Right renal cortex interstitium (tissue), 3 donors: ENCODE measurements at regions not wholly inside any gene's neighbourhood (a gene's known extent, or its start where the extent isn't known, plus 50 kb on each side); places are given as distances from the start of the nearest gene placed in this dataset.
"Not testable (repeated sequence)": the region's sequence is repeated elsewhere in the genome, so short reads cannot be mapped to it uniquely, and the experiment has no call there.

Source experiments
- DNase-seq, 3 donors: peaks; one replicate each; pipeline ENCODE4 v3.0.0-alpha.2; 2013; ENCODE audit warnings: low read depth in 3 of 3, low spot score in 2 of 3

DNA sequence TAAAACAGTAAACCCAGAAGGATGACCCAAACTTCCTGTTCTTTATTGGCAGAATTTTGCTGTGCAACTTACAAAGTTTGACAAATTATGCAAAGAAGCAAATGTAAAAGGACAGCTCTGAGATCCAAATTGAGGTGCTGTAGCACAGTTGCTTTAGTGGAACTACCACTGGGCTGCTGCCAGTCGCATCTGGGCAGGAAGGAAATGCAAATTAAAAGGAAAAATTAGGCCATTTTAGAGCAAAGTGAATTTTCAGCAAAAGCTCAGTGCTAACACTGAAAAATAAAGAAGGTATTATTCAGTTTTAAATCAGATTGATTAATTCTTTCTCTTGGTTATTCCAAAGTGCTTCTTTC lies 104.5 kb downstream of the ZMAT3 start:
- DNase-seq = no peak

DNA sequence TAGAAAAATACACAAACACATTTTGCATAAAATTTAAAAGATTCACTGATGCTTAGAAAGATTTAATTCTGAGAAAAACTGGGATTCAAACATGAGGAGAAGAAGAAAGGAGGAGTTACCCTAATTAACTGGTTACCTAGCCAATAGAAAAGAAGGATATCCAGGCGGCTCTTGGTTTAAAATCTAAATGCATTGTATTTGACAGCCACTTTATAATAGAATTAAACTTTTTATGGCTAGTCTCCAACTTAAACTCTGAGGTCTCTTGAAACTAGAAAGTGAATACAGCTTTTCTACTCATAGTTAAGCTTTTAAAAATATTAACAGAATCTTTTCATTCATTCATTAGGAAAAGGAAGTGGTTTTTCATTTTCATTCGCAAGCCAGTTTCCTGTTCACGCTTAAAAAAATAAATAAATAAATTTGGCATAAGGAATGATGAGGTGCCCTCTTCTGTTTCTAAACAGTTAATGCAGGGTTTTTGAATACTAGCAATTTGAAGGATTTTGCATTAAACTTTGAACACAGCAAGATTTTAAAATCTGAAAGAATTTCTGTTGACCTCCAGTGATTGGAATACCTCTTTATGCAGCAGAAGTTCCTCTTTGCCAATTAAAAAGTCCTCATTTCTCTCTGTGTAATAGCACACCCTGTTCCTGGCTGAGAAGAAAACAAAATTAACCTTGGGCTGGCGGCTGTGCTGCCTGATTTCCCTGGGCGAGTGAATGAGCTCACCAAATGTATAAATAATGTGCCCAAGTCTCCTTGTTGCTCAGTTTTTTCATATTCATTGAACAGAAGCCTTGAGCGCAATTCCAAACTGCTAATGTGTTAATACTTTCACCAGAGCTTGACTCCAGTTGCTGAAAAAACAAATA lies 105.1 kb downstream of the ZMAT3 start:
- DNase-seq = peak; percentile 8 to 23 (median 23)

DNA sequence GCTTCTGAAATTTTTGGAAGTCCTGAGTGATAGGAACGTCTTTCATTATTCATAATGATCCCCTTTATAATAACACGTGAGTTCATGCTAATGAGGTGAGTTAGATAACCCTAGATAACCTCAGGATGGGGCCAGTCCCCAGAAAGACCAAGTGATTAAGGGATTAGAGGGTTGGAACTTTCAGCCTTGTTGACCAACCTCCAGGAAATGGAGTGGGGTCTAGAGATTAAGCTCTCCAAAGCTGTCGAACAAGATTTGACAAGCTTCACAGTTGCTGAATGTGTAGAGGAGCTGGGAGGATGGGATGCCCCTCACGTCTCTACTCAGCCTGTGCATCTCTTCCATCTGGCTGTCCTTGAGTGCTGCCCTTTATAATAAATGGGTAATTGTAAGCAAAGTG lies 107.1 kb downstream of the ZMAT3 start:
- DNase-seq = no peak

- DNase-seq = no peak
These were observed 110.7 kb downstream of the ZMAT3 start for GRCh38 chr3:178960918-178961317.

DNA sequence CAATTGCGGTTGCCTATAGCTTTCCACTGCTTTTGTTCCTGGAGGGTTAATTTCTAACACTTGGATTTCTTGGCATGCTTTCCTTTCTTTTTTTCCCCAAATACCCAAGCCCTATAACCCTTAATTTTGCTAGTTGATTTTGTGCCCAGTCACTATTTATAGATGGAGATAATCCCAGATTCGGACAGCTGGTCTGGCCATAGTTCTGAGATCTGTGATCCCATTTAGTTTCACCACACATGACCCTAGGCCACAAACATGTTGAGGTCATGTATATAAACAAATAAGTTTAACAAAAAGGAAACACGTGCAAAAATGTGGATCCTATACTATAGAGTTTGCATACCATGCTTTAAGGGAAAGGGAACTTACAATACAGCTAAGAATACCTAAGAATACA lies 111.4 kb downstream of the ZMAT3 start:
- no peak for DNase-seq

GRCh38 chr3:178950676-178951075 lies 120.9 kb downstream of the ZMAT3 start:
- DNase-seq = no peak

DNA sequence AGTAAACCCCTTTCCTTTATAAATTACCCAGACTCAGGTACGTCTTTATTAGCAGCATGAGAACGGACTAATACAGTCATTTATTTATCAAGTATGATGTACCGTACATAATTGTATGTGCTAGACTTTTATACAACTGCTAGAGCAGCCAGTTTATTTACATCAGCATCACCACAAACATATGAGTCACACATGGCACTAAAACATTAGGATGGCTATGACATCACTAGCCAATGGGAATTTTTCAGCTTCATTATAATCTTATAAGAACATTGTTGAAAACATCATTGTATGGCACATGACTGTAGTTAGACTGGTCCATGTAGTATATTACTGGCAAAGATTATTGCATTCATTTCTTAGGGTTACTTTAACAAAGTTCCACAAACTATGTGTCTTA lies 121.7 kb downstream of the ZMAT3 start:
- DNase-seq = no peak

GRCh38 chr3:178948546-178948945 lies 123.1 kb downstream of the ZMAT3 start:
- no peak for DNase-seq

DNA sequence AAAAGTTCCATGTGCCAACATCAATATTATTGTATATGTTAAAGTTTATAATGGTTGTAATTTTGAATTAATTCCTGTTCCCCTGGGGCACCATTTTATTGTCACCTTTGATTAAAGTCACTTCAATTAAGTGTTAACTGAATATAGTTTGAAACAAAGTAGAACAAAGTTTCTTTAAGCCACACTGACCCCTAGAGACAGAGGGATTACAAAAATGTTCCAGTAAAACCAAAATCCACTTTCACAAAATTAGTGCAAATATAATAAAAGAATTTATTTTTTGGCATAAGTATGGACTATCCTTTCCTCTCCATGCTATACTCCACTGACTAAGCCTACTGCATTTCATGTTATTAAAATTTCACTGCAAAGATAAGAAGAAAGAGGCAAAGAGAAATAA lies 123.9 kb downstream of the ZMAT3 start:
- no peak for DNase-seq

DNA sequence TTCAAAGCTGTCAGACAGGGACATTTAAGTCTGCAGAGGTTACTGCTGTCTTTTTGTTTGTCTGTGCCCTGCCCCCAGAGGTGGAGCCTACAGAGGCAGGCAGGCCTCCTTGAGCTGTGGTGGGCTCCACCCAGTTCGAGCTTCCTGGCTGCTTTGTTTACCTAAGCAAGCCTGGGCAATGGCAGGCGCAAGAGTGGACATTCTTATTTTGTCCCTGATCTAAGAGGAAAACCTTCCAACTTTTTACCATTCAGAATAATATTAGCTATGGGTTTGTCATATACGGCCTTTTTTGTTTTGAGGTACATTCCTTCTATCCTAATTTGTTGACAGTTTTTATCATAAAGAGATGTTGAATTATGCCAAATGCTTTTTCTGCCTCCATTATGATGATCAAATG lies 129.3 kb downstream of the ZMAT3 start:
- DNase-seq = not testable (repeated sequence)

GRCh38 chr3:178930116-178930515 lies 141.5 kb downstream of the ZMAT3 start:
- DNase-seq = no peak

DNA sequence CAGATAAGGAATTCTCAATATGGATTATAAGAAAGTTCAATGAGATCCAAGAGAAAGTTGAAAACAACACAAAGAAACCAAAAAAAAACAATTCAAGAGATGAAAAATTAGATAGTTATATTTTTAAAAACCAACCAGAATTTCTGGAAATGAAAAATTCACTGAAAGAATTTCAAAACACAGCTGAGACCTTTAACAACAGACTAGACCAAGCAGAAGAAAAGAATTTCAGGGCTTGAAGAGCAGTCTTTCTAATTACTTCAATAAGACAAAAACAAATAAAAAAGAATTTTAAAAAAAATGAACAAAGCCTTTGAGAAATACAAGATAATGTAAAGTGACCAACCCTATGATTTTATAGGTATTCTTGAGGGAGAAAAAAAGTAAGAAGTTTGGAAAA lies 155.4 kb downstream of the ZMAT3 start:
- DNase-seq = no peak

- DNase-seq = no peak
These were observed 156.2 kb downstream of the ZMAT3 start for GRCh38 chr3:178915365-178915764.

DNA sequence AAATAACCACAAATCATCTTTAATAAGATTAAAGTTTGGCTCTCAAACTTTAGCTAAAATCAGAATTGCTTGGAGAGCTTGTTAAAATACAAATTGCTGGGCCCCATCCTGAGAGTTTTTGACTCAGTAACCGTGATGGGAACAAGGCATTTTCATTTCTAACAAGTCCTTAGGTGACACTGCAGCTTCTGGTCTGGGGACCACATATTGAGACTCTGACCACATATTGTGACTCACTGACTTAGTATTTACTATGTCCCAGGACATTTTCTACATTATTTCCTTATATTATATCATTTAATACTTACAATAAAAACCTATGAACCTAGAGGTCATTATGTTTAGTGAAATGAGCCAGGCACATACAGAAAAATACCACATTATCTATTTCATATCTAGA lies 164.5 kb downstream of the ZMAT3 start:
- no peak for DNase-seq

GRCh38 chr3:178901204-178901603 lies 170.4 kb downstream of the ZMAT3 start:
- no peak for DNase-seq

- DNase-seq = no peak
These were observed 171.5 kb downstream of the ZMAT3 start for GRCh38 chr3:178900029-178900646.

DNA sequence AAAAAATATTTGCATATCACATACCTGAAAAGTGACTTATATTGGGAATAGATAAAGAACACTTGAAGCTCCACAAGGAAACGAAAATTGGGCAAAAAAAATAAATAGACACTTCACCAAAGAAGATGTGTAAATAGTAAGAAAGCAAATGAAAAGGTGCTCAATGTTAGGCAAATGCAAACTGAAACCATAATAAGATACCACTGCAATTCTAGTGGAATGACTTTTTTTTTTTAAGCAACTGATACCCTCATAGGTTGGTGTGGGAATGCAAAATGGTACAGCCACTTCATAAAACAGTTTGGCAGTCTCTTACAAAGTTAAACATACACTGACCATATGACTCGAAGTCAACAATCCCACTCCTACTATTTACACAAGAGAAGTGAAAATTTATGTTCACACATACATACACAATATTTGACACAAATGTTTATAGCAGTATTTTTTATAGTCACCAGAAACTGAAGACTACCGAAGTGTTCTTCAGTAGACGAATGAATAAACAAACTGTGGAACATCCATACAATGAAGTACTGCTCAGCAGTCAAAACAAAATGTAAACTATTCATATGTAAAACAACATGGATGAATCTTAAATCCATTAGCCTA lies 176.3 kb downstream of the ZMAT3 start:
- DNase-seq = no peak
